Stimulated activated effector memory CD8-positive, alpha-beta T cell treated with anti-CD3 and anti-CD28 coated beads, Interleukin-12 subunit alpha, Interleukin-12 subunit beta, amount 100 ng/mL, for 72 hours (primary cell): ENCODE measurements at regions not wholly inside any gene's neighbourhood (a gene's known extent, or its start where the extent isn't known, plus 50 kb on each side); places are given as distances from the start of the nearest gene placed in this dataset.
"Not testable (repeated sequence)": the region's sequence is repeated elsewhere in the genome, so short reads cannot be mapped to it uniquely, and the experiment has no call there.

Experiments used
- ATAC-seq: fragments of 150-1000 bp; cut with Tn5 transposase; 2 replicates; pipeline ENCODE4 v1.10.0; 2021
- DNase-seq, 2 donors: peaks; one replicate each; pipeline ENCODE4 v3.0.0; 2021 to 2022; ENCODE audit warnings: low spot score in 2 of 2
- H3K27ac Mint-ChIP-seq: one replicate; pipeline ENCODE4 v1.8.0; 2022; ENCODE audit warnings: mild to moderate bottlenecking, mixed read lengths
- H3K36me3 Mint-ChIP-seq: one replicate; pipeline ENCODE4 v1.8.0; 2022; ENCODE audit warnings: mild to moderate bottlenecking, mixed read lengths
- H3K4me1 Mint-ChIP-seq: one replicate; pipeline ENCODE4 v1.8.0; 2022; ENCODE audit warnings: mixed read lengths
- H3K4me3 Mint-ChIP-seq: one replicate; pipeline ENCODE4 v1.8.0; 2022; ENCODE audit warnings: mild to moderate bottlenecking, mixed read lengths
- H3K9me3 Mint-ChIP-seq: one replicate; pipeline ENCODE4 v1.8.0; 2022; ENCODE audit warnings: mixed read lengths

- Mint-ChIP-seq H3K27ac (no peak overlapping the region), H3K36me3 (no peaks in the 10 kb centered on the region)
- DNase-seq: no peak
Observed at GRCh38 chr22:49688516-49689254, 139.0 kb downstream of the BRD1 start.

GRCh38 chr22:49687786-49688515 is 139.7 kb downstream of the BRD1 start:
- no peak overlapping the region for H3K27ac Mint-ChIP-seq
- no peak overlapping the region for H3K4me3 Mint-ChIP-seq
- H3K36me3 Mint-ChIP-seq: no peaks in the 10 kb centered on the region
- no peaks in the 10 kb centered on the region for H3K9me3 Mint-ChIP-seq
- H3K4me1 Mint-ChIP-seq: no peaks in the 10 kb centered on the region
- no peak for ATAC-seq
- DNase-seq: no peak

More at GRCh38 chr22:49688516-49689254, 139.0 kb downstream of the BRD1 start:
- Mint-ChIP-seq H3K4me3 (no peak overlapping the region), H3K9me3 (no peaks in the 10 kb centered on the region), H3K4me1 (no peaks in the 10 kb centered on the region)
- ATAC-seq: no peak

- Mint-ChIP-seq H3K4me1 (no peaks in the 10 kb centered on the region), H3K9me3 (no peaks in the 10 kb centered on the region), H3K36me3 (no peaks in the 10 kb centered on the region), H3K4me3 (no peak overlapping the region), H3K27ac (no peak overlapping the region)
- ATAC-seq: no peak
- no peak for DNase-seq
Observed at GRCh38 chr22:49687333-49687732, 140.3 kb downstream of the BRD1 start.

- Mint-ChIP-seq H3K27ac (no peak overlapping the region), H3K4me1 (no peaks in the 10 kb centered on the region), H3K36me3 (no peaks in the 10 kb centered on the region), H3K9me3 (no peaks in the 10 kb centered on the region), H3K4me3 (no peak overlapping the region)
- no peak for ATAC-seq
- no peak for DNase-seq
Observed at GRCh38 chr22:49686495-49687219, 141.0 kb downstream of the BRD1 start.

DNA sequence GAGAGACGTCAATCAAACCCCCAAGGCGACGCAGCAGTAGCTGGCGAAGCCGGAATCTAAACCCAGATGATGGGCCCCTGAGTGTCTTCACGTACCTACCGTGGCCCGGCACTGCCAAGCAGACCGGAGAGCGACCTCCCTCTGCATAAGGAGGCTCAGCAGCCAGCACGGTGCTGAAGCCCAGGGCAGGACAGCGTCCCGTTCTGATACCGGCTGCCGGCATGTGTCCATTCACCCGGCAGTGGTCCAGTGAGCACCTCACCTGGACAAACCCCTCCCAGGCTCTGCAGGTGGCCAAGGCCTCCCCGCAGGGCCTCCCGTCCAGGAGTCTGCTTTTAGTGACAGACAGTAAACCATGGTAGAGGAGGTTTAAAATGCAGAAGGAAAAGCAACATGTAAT is 142.0 kb downstream of the BRD1 start:
- DNase-seq (no peak), ATAC-seq (no peak)
- Mint-ChIP-seq H3K27ac (no peak overlapping the region), H3K4me3 (no peak overlapping the region), H3K36me3 (no peaks in the 10 kb centered on the region), H3K9me3 (no peaks in the 10 kb centered on the region), H3K4me1 (no peaks in the 10 kb centered on the region)

DNA sequence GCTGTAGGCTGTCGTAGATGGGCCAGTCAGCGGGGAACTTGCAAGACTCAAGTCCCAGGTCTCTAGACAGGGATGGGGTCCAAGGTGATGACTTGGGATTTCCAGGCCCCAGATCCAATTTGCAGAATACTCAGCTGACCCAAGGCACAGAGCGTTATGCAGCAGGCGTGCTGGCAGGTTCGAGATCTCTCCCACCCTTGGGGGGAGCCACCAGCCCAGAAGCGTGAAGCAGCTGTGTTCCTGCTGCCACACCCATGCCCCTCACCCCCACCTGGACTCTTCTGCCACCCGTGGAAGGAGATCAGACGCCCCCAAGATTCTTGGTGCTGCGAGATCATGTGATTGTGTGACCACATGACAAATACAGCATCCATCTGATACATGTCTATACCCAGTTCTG is 142.6 kb downstream of the BRD1 start:
- DNase-seq: no peak
- Mint-ChIP-seq H3K4me1 (no peaks in the 10 kb centered on the region), H3K4me3 (no peak overlapping the region), H3K27ac (no peak overlapping the region), H3K36me3 (no peaks in the 10 kb centered on the region), H3K9me3 (no peaks in the 10 kb centered on the region)
- ATAC-seq: no peak

DNA sequence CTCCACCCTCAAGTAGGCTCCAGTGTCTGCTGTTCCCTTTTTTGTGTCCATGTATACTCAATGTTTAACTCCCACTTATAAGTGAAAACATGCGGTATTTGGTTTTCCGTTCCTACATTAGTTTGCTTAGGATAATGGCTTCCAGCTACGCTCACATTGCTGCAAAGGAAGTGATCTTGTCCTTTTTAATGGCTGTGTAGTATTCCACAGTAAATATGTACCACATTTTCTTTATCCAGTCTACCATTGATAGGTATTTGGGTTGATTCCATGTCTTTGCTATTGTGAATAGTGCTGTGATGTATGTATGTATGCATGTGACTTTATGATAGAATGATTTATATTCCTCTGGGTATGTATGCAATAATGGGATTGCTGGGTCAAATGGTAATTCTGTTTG is 144.6 kb downstream of the BRD1 start:
- Mint-ChIP-seq H3K27ac (no peak overlapping the region), H3K4me1 (no peaks in the 10 kb centered on the region), H3K4me3 (no peak overlapping the region), H3K36me3 (no peaks in the 10 kb centered on the region), H3K9me3 (no peaks in the 10 kb centered on the region)
- no peak for ATAC-seq
- no peak for DNase-seq

DNA sequence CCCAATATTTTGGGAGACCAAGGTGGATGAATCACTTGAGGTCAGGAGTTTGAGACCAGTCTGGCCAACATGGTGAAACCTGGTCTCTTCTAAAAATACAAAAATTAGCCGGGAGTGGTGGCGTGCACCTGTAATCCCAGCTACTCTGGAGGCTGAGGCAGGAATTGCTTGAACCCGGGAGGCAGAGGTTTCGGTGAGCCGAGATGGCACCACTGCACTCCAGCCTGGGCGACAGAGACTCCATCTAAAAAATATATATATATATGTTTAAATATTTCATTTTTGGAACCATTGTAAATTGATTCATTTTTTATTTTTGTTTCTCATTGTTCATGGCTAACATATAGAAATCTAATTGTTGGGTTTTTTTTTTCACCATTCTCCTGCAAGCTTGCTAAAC is 146.9 kb downstream of the BRD1 start:
- H3K9me3 Mint-ChIP-seq: not testable (repeated sequence)

DNA sequence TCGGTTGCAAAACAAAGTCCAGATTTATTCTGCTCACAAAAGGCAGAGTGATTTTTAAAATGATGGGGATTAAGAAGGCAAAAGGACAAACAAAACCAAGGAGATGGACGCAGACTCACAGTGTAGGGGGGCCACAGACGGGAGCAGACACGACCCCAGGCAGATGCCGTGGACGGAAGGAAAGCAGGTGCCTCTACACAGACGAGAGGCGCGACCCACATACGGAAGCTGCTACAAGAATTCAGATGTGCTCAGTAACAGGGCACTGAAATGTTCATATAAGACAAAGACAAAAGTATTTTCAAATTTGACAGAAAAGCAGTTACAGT is 148.9 kb downstream of the BRD1 start:
- ATAC-seq: no peak
- DNase-seq: no peak
- Mint-ChIP-seq H3K36me3 (no peaks in the 10 kb centered on the region), H3K9me3 (no peaks in the 10 kb centered on the region), H3K4me3 (no peak overlapping the region), H3K4me1 (no peaks in the 10 kb centered on the region), H3K27ac (no peak overlapping the region)

More for the DNA sequence above, 146.9 kb downstream of the BRD1 start:
- not testable (repeated sequence) for ATAC-seq, H3K36me3 Mint-ChIP-seq, H3K27ac Mint-ChIP-seq, H3K4me3 Mint-ChIP-seq, H3K4me1 Mint-ChIP-seq, DNase-seq

- no peak overlapping the region for H3K4me3 Mint-ChIP-seq
- H3K9me3 Mint-ChIP-seq: no peaks in the 10 kb centered on the region
- no peaks in the 10 kb centered on the region for H3K36me3 Mint-ChIP-seq
- ATAC-seq (no peak), DNase-seq (no peak)
- no peak overlapping the region for H3K27ac Mint-ChIP-seq
- H3K4me1 Mint-ChIP-seq: no peaks in the 10 kb centered on the region
Observed at GRCh38 chr22:49678137-49678841, 149.4 kb downstream of the BRD1 start.

GRCh38 chr22:49677495-49677889 is 150.2 kb downstream of the BRD1 start:
- Mint-ChIP-seq H3K9me3 (no peaks in the 10 kb centered on the region), H3K36me3 (no peaks in the 10 kb centered on the region), H3K4me1 (no peaks in the 10 kb centered on the region), H3K4me3 (no peak overlapping the region), H3K27ac (no peak overlapping the region)
- no peak for DNase-seq
- no peak for ATAC-seq

- no peak overlapping the region for H3K27ac Mint-ChIP-seq
- no peak overlapping the region for H3K4me3 Mint-ChIP-seq
- ATAC-seq (no peak), DNase-seq (no peak)
- H3K36me3 Mint-ChIP-seq: no peaks in the 10 kb centered on the region
- H3K4me1 Mint-ChIP-seq: no peaks in the 10 kb centered on the region
- H3K9me3 Mint-ChIP-seq: no peaks in the 10 kb centered on the region
Observed at GRCh38 chr22:49676783-49677494, 150.7 kb downstream of the BRD1 start.

- H3K4me1 Mint-ChIP-seq: peaks cover 6% of the 10 kb centered on the region
- H3K9me3 Mint-ChIP-seq: no peaks in the 10 kb centered on the region
- H3K27ac Mint-ChIP-seq: no peak overlapping the region
- H3K4me3 Mint-ChIP-seq: no peak overlapping the region
- ATAC-seq: no peak
- no peaks in the 10 kb centered on the region for H3K36me3 Mint-ChIP-seq
- no peak for DNase-seq
Observed at GRCh38 chr22:49676230-49676629, 151.4 kb downstream of the BRD1 start.

DNA sequence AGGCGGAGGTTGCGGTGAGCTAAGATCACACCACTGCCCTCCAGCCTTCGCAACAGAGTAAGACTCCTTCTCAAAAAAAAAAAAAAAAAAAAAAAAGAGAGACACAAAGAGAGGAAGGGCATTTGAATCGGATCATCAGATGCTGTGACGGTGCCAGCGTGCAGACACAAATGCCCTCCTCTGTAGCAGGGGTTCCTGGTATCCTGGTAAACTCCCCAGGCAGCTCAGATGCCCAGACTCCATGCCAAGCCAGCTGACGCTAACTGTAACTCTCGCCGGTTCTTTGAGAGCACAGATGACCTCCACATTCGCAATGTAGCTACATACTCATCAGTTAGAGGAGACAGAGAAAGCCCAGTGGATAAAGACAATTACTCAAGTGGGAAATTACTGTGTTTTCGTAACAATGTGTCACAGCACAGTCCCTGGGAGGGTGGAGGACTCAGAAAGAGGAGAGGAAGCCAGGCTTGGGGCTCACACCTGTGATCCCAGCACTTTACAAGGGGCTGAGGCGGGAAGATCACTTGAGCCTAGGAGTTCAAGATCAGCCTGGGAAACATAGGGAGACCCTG is 153.1 kb downstream of the BRD1 start:
- no peak for ATAC-seq
- DNase-seq: no peak
- H3K36me3 Mint-ChIP-seq: no peaks in the 10 kb centered on the region
- no peak overlapping the region for H3K27ac Mint-ChIP-seq
- peaks cover 10% of the 10 kb centered on the region for H3K4me1 Mint-ChIP-seq
- no peaks in the 10 kb centered on the region for H3K9me3 Mint-ChIP-seq
- no peak overlapping the region for H3K4me3 Mint-ChIP-seq

GRCh38 chr22:49673048-49673447 is 154.6 kb downstream of the BRD1 start:
- no peak for DNase-seq
- H3K9me3 Mint-ChIP-seq: no peaks in the 10 kb centered on the region
- H3K36me3 Mint-ChIP-seq: no peaks in the 10 kb centered on the region
- H3K27ac Mint-ChIP-seq: no peak overlapping the region
- H3K4me3 Mint-ChIP-seq: no peak overlapping the region
- peaks cover 10% of the 10 kb centered on the region for H3K4me1 Mint-ChIP-seq
- no peak for ATAC-seq
